Neutrophil (primary cell): ENCODE measurements at regions not wholly inside any gene's neighbourhood (a gene's known extent, or its start where the extent isn't known, plus 50 kb on each side); places are given as distances from the start of the nearest gene placed in this dataset.

Source experiments
- H3K27ac ChIP-seq: fragments of 200-600 bp; sonication (generic); 2 replicates; pipeline ENCODE4 v1.5.1; 2016; ENCODE audit warnings: mild to moderate bottlenecking, moderate library complexity
- H3K27me3 ChIP-seq: fragments of 200-600 bp; sonication (generic); 2 replicates; pipeline ENCODE4 v1.6.0; 2016; ENCODE audit warnings: mild to moderate bottlenecking
- H3K36me3 ChIP-seq: fragments of 200-600 bp; sonication (generic); 2 replicates; pipeline ENCODE4 v1.5.1; 2017
- H3K4me1 ChIP-seq, 2 experiments: fragments of 200-600 bp in 1 of 2; sonication (generic) in 1 of 2; 1 replicate in 1 of 2; 2 replicates in 1 of 2; pipeline versions ENCODE4 v1.5.1 to v1.6.1; 2013 to 2016; ENCODE audit warnings: low read depth in 1 of 2, low read length in 1 of 2, mild to moderate bottlenecking in 1 of 2, moderate library complexity in 1 of 2; ENCODE audit not compliant: control insufficient read depth in 1 of 2, insufficient read depth in 1 of 2
- H3K4me3 ChIP-seq, 2 experiments: fragments of 200-600 bp in 1 of 2; sonication (generic) in 1 of 2; 1 replicate in 1 of 2; 2 replicates in 1 of 2; pipeline ENCODE4 v1.5.1; 2013 to 2016; ENCODE audit warnings: low read depth in 1 of 2, low read length in 1 of 2, mild to moderate bottlenecking in 1 of 2, moderate library complexity in 1 of 2
- H3K9me3 ChIP-seq: fragments of 200-600 bp; sonication (generic); 2 replicates; pipeline ENCODE4 v1.5.1; 2016
- CTCF ChIP-seq: fragments of 200-600 bp; sonication (generic); IDR thresholded peaks from 2 replicates; pipeline ENCODE4 v1.5.1; 2016; ENCODE audit warnings: antibody characterized with exemption

- no peaks in the 10 kb centered on the region for H3K27me3 ChIP-seq
- no peak for TF ChIP-seq CTCF
- H3K4me1 ChIP-seq, result no peaks in the 10 kb centered on the region
- H3K27ac ChIP-seq, result no peak overlapping the region
- no peak overlapping the region for H3K4me3 ChIP-seq
- no peaks in the 10 kb centered on the region for H3K36me3 ChIP-seq
- no peaks in the 10 kb centered on the region for H3K9me3 ChIP-seq
These were observed 356.0 kb upstream of the IRX4 start for GRCh38 chr5:2238732-2239131.

DNA sequence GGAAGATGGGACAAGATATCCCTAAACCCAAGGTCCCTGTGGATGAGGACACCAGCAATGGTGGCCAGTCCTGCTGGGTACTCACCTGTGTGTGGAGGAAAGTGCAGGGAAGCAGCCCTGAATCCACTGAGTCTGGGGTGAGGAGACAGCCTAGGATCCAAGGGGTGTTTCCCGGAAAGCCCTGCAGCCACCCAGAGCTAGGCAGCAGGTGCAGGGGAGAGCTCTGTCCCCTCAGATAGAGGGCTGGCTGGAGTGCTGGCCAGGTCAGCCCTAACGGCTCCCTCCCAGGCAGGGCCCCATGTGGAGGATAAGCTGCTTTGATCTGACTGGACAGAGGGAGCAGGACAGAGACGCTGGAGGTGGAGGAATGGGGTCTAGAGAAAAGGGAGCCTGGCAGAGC is 344.7 kb upstream of the IRX4 start:
- Histone ChIP-seq H3K27ac (no peak overlapping the region), H3K9me3 (no peaks in the 10 kb centered on the region), H3K27me3 (no peaks in the 10 kb centered on the region), H3K36me3 (no peaks in the 10 kb centered on the region), H3K4me1 (no peaks in the 10 kb centered on the region), H3K4me3 (no peak overlapping the region)
- no peak for TF ChIP-seq CTCF

- Histone ChIP-seq H3K9me3 (no peaks in the 10 kb centered on the region), H3K4me1 (no peaks in the 10 kb centered on the region), H3K36me3 (no peaks in the 10 kb centered on the region), H3K27me3 (no peaks in the 10 kb centered on the region), H3K27ac (no peak overlapping the region), H3K4me3 (no peak overlapping the region)
- no peak for TF ChIP-seq CTCF
These were observed 342.0 kb upstream of the IRX4 start for GRCh38 chr5:2224689-2225088.

- no peaks in the 10 kb centered on the region for H3K36me3 ChIP-seq
- no peaks in the 10 kb centered on the region for H3K4me1 ChIP-seq
- no peak overlapping the region for H3K4me3 ChIP-seq
- H3K27ac ChIP-seq, result no peak overlapping the region
- TF ChIP-seq CTCF, result no peak
- H3K9me3 ChIP-seq, result no peaks in the 10 kb centered on the region
- no peaks in the 10 kb centered on the region for H3K27me3 ChIP-seq
These were observed 340.6 kb upstream of the IRX4 start for GRCh38 chr5:2223303-2223702.

- TF ChIP-seq CTCF, result no peak
- Histone ChIP-seq H3K4me1 (no peaks in the 10 kb centered on the region), H3K36me3 (no peaks in the 10 kb centered on the region), H3K9me3 (no peaks in the 10 kb centered on the region), H3K27ac (no peak overlapping the region), H3K27me3 (no peaks in the 10 kb centered on the region), H3K4me3 (no peak overlapping the region)
These were observed 339.7 kb upstream of the IRX4 start for GRCh38 chr5:2222246-2222992.

DNA sequence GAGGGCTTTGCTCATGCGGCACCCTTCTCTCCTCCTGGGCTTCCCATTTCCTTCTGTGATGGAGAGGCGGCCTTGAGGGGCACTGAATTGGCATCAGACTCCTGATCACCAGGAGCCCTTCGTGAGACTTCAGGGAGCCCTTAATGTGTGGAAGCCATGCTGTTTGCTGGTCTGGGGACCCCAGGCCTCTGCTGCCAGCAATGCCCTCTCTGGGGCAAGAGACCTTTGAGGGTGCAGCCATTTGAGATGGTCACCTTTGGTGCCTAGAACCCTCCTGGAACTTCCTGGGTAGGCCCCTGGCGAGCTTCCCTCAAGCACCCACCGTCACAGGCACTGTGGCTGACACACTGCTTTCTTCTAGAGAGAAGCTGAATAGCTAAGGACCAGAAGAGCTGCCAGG is 338.7 kb upstream of the IRX4 start:
- no peaks in the 10 kb centered on the region for H3K9me3 ChIP-seq
- H3K4me3 ChIP-seq, result no peak overlapping the region
- no peak for TF ChIP-seq CTCF
- H3K36me3 ChIP-seq, result no peaks in the 10 kb centered on the region
- H3K27me3 ChIP-seq, result no peaks in the 10 kb centered on the region
- H3K4me1 ChIP-seq, result no peaks in the 10 kb centered on the region
- no peak overlapping the region for H3K27ac ChIP-seq
